H1 (cell line): ENCODE measurements at regions not wholly inside any gene's neighbourhood (a gene's known extent, or its start where the extent isn't known, plus 50 kb on each side); places are given as distances from the start of the nearest gene placed in this dataset.

Source experiments
- CTCF ChIA-PET: fragments of 300-600 bp; sonication (Branson Sonifier 250); formaldehyde crosslinking; loops from one replicate; lab custom pipeline; 2021; ENCODE audit not compliant: partially characterized antibody; lab: Charles Lee
- POLR2A ChIA-PET: fragments of 300-600 bp; sonication (Branson Sonifier 250); formaldehyde crosslinking; loops from one replicate; lab custom pipeline; 2021; ENCODE audit warnings: inconsistent platforms; ENCODE audit not compliant: partially characterized antibody; lab: Charles Lee
- DNase-seq, 2 experiments: peaks; one replicate each; pipeline versions ENCODE4 v3.0.0 to v3.0.0-alpha.2; 2010 to 2022; ENCODE audit warnings: low spot score in 2 of 2, low read depth in 1 of 2, mixed read lengths in 1 of 2
- FAIRE-seq: peaks from 2 replicates; lab custom pipeline; 2011; peaks lifted over from hg19 to GRCh38; lab: Jason Lieb, UNC
- H2AFZ ChIP-seq: 2 replicates; pipeline ENCODE4 v1.8.1; 2012; ENCODE audit warnings: low read length, inconsistent platforms
- H2AK5ac ChIP-seq: 2 replicates; pipeline ENCODE4 v1.6.1; 2013; ENCODE audit warnings: low read depth, low read length
- H2BK120ac ChIP-seq: replicated peaks from 2 replicates; pipeline ENCODE3; 2013; ENCODE audit warnings: low read depth, low read length, inconsistent platforms
- H2BK12ac ChIP-seq: 2 replicates; pipeline ENCODE4 v1.6.1; 2013; ENCODE audit warnings: low read depth, low read length
- H2BK15ac ChIP-seq: 2 replicates; pipeline ENCODE4 v1.6.1; 2013; ENCODE audit warnings: low read length
- H2BK20ac ChIP-seq: 2 replicates; pipeline ENCODE4 v1.6.1; 2013; ENCODE audit warnings: low read length
- H2BK5ac ChIP-seq: 2 replicates; pipeline ENCODE4 v1.6.1; 2013; ENCODE audit warnings: low read depth, low read length
- H3K14ac ChIP-seq: 2 replicates; pipeline ENCODE4 v1.6.1; 2013; ENCODE audit warnings: inconsistent platforms; ENCODE audit not compliant: insufficient read length
- H3K18ac ChIP-seq: 2 replicates; pipeline ENCODE4 v1.6.1; 2013; ENCODE audit warnings: low read length; ENCODE audit errors: extremely low read depth
- H3K23ac ChIP-seq: 2 replicates; pipeline ENCODE4 v1.6.1; 2013; ENCODE audit warnings: inconsistent platforms; ENCODE audit not compliant: insufficient read length
- H3K23me2 ChIP-seq: 2 replicates; pipeline ENCODE4 v1.6.1; 2013; ENCODE audit warnings: low read depth, low read length
- H3K27ac ChIP-seq: 2 replicates; pipeline ENCODE4 v1.6.1; 2011; ENCODE audit warnings: low read depth, low read length, inconsistent platforms
- H3K27me3 ChIP-seq, 4 experiments: replicated peaks in 1 of 4; 1 replicate in 1 of 4; 2 replicates in 3 of 4; pipeline versions ENCODE4 v1.6.1 to v1.8.1; 2011 to 2013; ENCODE audit warnings: low read length in 3 of 4, mild to moderate bottlenecking in 3 of 4, inconsistent platforms in 2 of 4, mixed read lengths in 2 of 4, moderate library complexity in 1 of 4; ENCODE audit not compliant: control insufficient read depth in 3 of 4, insufficient read depth in 3 of 4; ENCODE audit errors: extremely low read depth in 1 of 4
- H3K36me3 ChIP-seq, 4 experiments: 2 replicates each; pipeline versions ENCODE4 v1.6.1 to v1.8.1; 2011 to 2013; ENCODE audit warnings: mild to moderate bottlenecking in 4 of 4, low read length in 3 of 4, moderate library complexity in 2 of 4, control low read depth in 1 of 4, inconsistent platforms in 1 of 4; ENCODE audit not compliant: insufficient read depth in 4 of 4, control insufficient read depth in 2 of 4
- H3K4ac ChIP-seq: replicated peaks from 2 replicates; pipeline ENCODE3; 2013; ENCODE audit warnings: low read length, low read depth, mixed read lengths, inconsistent platforms; ENCODE audit not compliant: insufficient read length
- H3K4me1 ChIP-seq, 4 experiments: replicated peaks in 1 of 4; 1 replicate in 1 of 4; 2 replicates in 3 of 4; pipeline versions ENCODE4 v1.6.1 to v1.8.1; 2011 to 2013; ENCODE audit warnings: low read length in 3 of 4, inconsistent platforms in 2 of 4, mixed read lengths in 1 of 4; ENCODE audit not compliant: insufficient read depth in 4 of 4, control insufficient read depth in 3 of 4
- H3K4me2 ChIP-seq, 2 experiments: 2 replicates each; pipeline versions ENCODE4 v1.6.1 to v1.8.1; 2011 to 2013; ENCODE audit warnings: low read depth in 2 of 2, low read length in 2 of 2, control low read depth in 1 of 2, inconsistent platforms in 1 of 2, mild to moderate bottlenecking in 1 of 2; ENCODE audit not compliant: insufficient read depth in 1 of 2
- H3K4me3 ChIP-seq, 4 experiments: fragments of 200-600, 300-600 bp in 1 of 4; sonication (generic), shearing (Covaris generic), sonication (Bioruptor Twin) in 1 of 4; 2 replicates each; pipeline versions ENCODE4 v1.5.1 to v1.8.1; 2011 to 2016; ENCODE audit warnings: low read length in 4 of 4, low read depth in 3 of 4, control low read depth in 2 of 4, inconsistent platforms in 2 of 4, mild to moderate bottlenecking in 2 of 4, mixed read lengths in 1 of 4, moderate library complexity in 1 of 4; ENCODE audit not compliant: insufficient read depth in 2 of 4; ENCODE audit errors: extremely low read depth in 1 of 4
- H3K56ac ChIP-seq: replicated peaks from 2 replicates; pipeline ENCODE3; 2013; ENCODE audit warnings: low read depth, mild to moderate bottlenecking, mixed read lengths, low read length, inconsistent platforms; ENCODE audit not compliant: insufficient read length
- H3K79me1 ChIP-seq: 2 replicates; pipeline ENCODE4 v1.6.1; 2013; ENCODE audit warnings: low read depth, low read length, control low read depth
- H3K79me2 ChIP-seq, 2 experiments: 2 replicates each; pipeline versions ENCODE4 v1.6.1 to v1.8.1; 2012 to 2013; ENCODE audit warnings: low read length in 2 of 2, mild to moderate bottlenecking in 2 of 2, inconsistent platforms in 1 of 2; ENCODE audit not compliant: insufficient read depth in 2 of 2, control insufficient read depth in 1 of 2
- H3K9ac ChIP-seq, 4 experiments: replicated peaks in 1 of 4; 1 replicate in 1 of 4; 2 replicates in 3 of 4; pipeline versions ENCODE4 v1.6.1 to v1.8.1; 2011 to 2013; ENCODE audit warnings: low read depth in 3 of 4, low read length in 3 of 4, control low read depth in 2 of 4, mild to moderate bottlenecking in 2 of 4, moderate library complexity in 2 of 4, inconsistent platforms in 1 of 4; ENCODE audit errors: extremely low read depth in 1 of 4
- H3K9me3 ChIP-seq, 2 experiments: 2 replicates each; pipeline versions ENCODE4 v1.6.1 to v1.8.1; 2012 to 2013; ENCODE audit warnings: mild to moderate bottlenecking in 2 of 2, moderate library complexity in 2 of 2, control low read depth in 1 of 2, inconsistent platforms in 1 of 2, low read depth in 1 of 2, low read length in 1 of 2, mixed read lengths in 1 of 2; ENCODE audit not compliant: insufficient read depth in 2 of 2
- H4K20me1 ChIP-seq, 2 experiments: replicated peaks in 1 of 2; 2 replicates each; pipeline versions ENCODE3 to v1.8.1; 2011 to 2013; ENCODE audit warnings: inconsistent platforms in 2 of 2, low read length in 2 of 2, mild to moderate bottlenecking in 1 of 2; ENCODE audit not compliant: insufficient read depth in 2 of 2, control insufficient read depth in 1 of 2
- H4K5ac ChIP-seq: 2 replicates; pipeline ENCODE4 v1.6.1; 2013; ENCODE audit warnings: low read length, low read depth, mixed read lengths, inconsistent platforms; ENCODE audit not compliant: insufficient read length
- H4K8ac ChIP-seq: 2 replicates; pipeline ENCODE4 v1.8.0; 2013; ENCODE audit warnings: mild to moderate bottlenecking, moderate library complexity, low read length, inconsistent platforms; ENCODE audit not compliant: insufficient read depth; ENCODE audit errors: extremely low read depth
- H4K91ac ChIP-seq: replicated peaks from 2 replicates; pipeline ENCODE3; 2013; ENCODE audit warnings: low read length, mixed read lengths, inconsistent platforms; ENCODE audit not compliant: insufficient read length
- CBX5 ChIP-seq: fragments of 300-800, 300-1000 bp; sonication (generic); IDR thresholded peaks from 2 replicates; pipeline ENCODE4 v1.7.1; 2016; ENCODE audit warnings: antibody characterized with exemption, low read length, low read depth
- CEBPB ChIP-seq: IDR thresholded peaks from 2 replicates; pipeline ENCODE4 v1.6.1; 2012; ENCODE audit warnings: low read depth, low read length
- CHD2 ChIP-seq: IDR thresholded peaks from 2 replicates; pipeline ENCODE4 v1.6.1; 2012; ENCODE audit warnings: low read length, improper control_type of control experiment
- EGR1 ChIP-seq: IDR thresholded peaks from 2 replicates; pipeline ENCODE4 v1.6.1; 2011; ENCODE audit warnings: low read depth, low read length, borderline replicate concordance
- EP300 ChIP-seq, 2 experiments: IDR thresholded peaks; 1 replicate in 1 of 2; 2 replicates in 1 of 2; pipeline ENCODE4 v1.6.1; 2011 to 2012; ENCODE audit warnings: low read depth in 2 of 2, low read length in 2 of 2, mild to moderate bottlenecking in 2 of 2, borderline replicate concordance in 1 of 2, inconsistent platforms in 1 of 2, moderate library complexity in 1 of 2
- KDM4A ChIP-seq: IDR thresholded peaks from one replicate; pipeline ENCODE4 v1.7.1; 2012; ENCODE audit warnings: low read depth, mild to moderate bottlenecking, moderate library complexity, low read length, inconsistent platforms; ENCODE audit not compliant: severe bottlenecking
- RFX5 ChIP-seq: IDR thresholded peaks from 2 replicates; pipeline ENCODE4 v1.6.1; 2011; ENCODE audit warnings: low read depth, low read length, improper control_type of control experiment, borderline replicate concordance
- SIX5 ChIP-seq: IDR thresholded peaks from 2 replicates; pipeline ENCODE4 v1.6.1; 2011; ENCODE audit warnings: mild to moderate bottlenecking, low read depth, low read length
- SP2 ChIP-seq: IDR thresholded peaks from 2 replicates; pipeline ENCODE4 v1.6.1; 2012; ENCODE audit warnings: mild to moderate bottlenecking, low read length, inconsistent platforms
- SUZ12 ChIP-seq: fragments of 200-600 bp; sonication (generic); IDR thresholded peaks from 2 replicates; pipeline ENCODE4 v1.6.1; 2012; ENCODE audit warnings: mild to moderate bottlenecking, inconsistent platforms, low read length, moderate library complexity, mixed read lengths
- TAF7 ChIP-seq: optimal IDR thresholded peaks from 2 replicates; pipeline ENCODE3; 2011; ENCODE audit warnings: low read depth, mild to moderate bottlenecking, inconsistent platforms, low read length, moderate library complexity, borderline replicate concordance
- TCF12 ChIP-seq: IDR thresholded peaks from 2 replicates; pipeline ENCODE4 v1.6.1; 2011; ENCODE audit warnings: low read depth, mild to moderate bottlenecking, low read length
- WGBS, 2 experiments: shearing (Covaris generic) in 1 of 2; methylation state at CpG; one replicate each; pipeline versions ENCODE4 v1.1.6 to v1.1.7; 2013 to 2015; ENCODE audit warnings: low lambda C conversion rate in 2 of 2, mixed read lengths in 2 of 2, inconsistent platforms in 1 of 2, low coverage in 1 of 2, missing lambda C conversion rate in 1 of 2; ENCODE audit not compliant: insufficient replicate concordance in 2 of 2, insufficient coverage in 1 of 2, insufficient read length in 1 of 2; ENCODE audit errors: extremely low coverage in 1 of 2, missing lambda C conversion rate in 1 of 2; 5-methylcytosine and 5-hydroxymethylcytosine counted together
- TF ChIP-seq, protein P1 (sequence below), 3 experiments: IDR thresholded peaks; 1 replicate in 2 of 3; 2 replicates in 1 of 3; pipeline versions ENCODE4 v1.5.1 to v1.6.1; 2011; ENCODE audit warnings: low read length in 3 of 3, mild to moderate bottlenecking in 3 of 3, inconsistent platforms in 2 of 3, low read depth in 1 of 3, moderate library complexity in 1 of 3; ENCODE audit not compliant: insufficient read depth in 1 of 3; ENCODE audit errors: control extremely low read depth in 1 of 3

DNA sequence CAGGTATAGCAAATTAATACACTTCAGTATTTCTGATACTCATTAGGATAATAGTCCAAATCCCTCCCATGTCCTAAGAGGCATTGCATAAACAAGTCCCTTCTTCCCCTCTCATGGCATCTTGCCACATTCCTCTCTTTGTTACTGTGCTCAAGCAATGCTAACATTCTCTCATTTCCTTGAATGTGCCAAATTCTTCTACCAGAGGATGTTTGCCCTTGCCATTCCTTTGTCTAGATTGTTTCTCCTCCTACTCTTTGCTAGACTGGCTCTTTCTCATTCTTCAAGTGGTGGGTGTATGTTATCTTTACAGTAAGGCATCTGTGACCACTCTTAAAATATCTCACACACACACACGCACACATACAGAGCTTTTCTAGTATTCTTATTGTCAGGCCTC lies 621.0 kb upstream of the CXADR start:
- no peak for DNase-seq
- Histone ChIP-seq H3K4me1 (no peaks in the 10 kb centered on the region), H3K27ac (no peak overlapping the region), H3K18ac (no peak overlapping the region), H3K56ac (no peak overlapping the region), H3K9ac (no peak overlapping the region), H4K8ac (no peak overlapping the region), H3K4ac (no peak overlapping the region), H2BK20ac (no peak overlapping the region), H3K23me2 (no peaks in the 10 kb centered on the region), H3K79me1 (no peaks in the 10 kb centered on the region), H4K20me1 (no peaks in the 10 kb centered on the region), H3K79me2 (no peaks in the 10 kb centered on the region), H2BK120ac (no peak overlapping the region), H2BK15ac (no peak overlapping the region), H2AFZ (no peak overlapping the region), H3K23ac (no peak overlapping the region), H2BK5ac (no peak overlapping the region), H3K4me2 (no peak overlapping the region), H3K4me3 (no peak overlapping the region), H4K5ac (no peak overlapping the region), H3K9me3 (peaks cover 0 to 4% of the 10 kb centered on the region in 2 experiments; a peak in 1 of 4 replicates), H2BK12ac (no peak overlapping the region), H3K14ac (no peak overlapping the region), H4K91ac (no peak overlapping the region), H3K27me3 (no peaks in the 10 kb centered on the region), H3K36me3 (no peaks in the 10 kb centered on the region), H2AK5ac (no peak overlapping the region)
- no peak for FAIRE-seq
- WGBS, 2 experiments, result 90% methylated on average over 1 of the region's 1 CpG; no CpG with 5 or more reads in 1 of the 2 experiments
- ChIA-PET POLR2A (no interaction called here), CTCF (no interaction called here)
- TF ChIP-seq CBX5 (no peak), TAF7 (no peak), SUZ12 (no peak), CEBPB (no peak), RFX5 (no peak), EP300 (IDR thresholded peaks at IDR 0.05; ENCODE audit: borderline replicate concordance in 1 of 2, low read depth in 2 of 2, low read length in 2 of 2) (no peak), TCF12 (no peak), CHD2 (no peak), KDM4A (no peak), SP2 (no peak), EGR1 (no peak), SIX5 (no peak)
- TF ChIP-seq, protein P1, sequence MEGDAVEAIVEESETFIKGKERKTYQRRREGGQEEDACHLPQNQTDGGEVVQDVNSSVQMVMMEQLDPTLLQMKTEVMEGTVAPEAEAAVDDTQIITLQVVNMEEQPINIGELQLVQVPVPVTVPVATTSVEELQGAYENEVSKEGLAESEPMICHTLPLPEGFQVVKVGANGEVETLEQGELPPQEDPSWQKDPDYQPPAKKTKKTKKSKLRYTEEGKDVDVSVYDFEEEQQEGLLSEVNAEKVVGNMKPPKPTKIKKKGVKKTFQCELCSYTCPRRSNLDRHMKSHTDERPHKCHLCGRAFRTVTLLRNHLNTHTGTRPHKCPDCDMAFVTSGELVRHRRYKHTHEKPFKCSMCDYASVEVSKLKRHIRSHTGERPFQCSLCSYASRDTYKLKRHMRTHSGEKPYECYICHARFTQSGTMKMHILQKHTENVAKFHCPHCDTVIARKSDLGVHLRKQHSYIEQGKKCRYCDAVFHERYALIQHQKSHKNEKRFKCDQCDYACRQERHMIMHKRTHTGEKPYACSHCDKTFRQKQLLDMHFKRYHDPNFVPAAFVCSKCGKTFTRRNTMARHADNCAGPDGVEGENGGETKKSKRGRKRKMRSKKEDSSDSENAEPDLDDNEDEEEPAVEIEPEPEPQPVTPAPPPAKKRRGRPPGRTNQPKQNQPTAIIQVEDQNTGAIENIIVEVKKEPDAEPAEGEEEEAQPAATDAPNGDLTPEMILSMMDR (IDR thresholded peaks at IDR 0.05; ENCODE audit: control extremely low read depth in 1 of 3, insufficient read depth in 1 of 3, low read depth in 1 of 3, low read length in 3 of 3), result no peak
